ENCODE measurements at regions not wholly inside any gene's neighbourhood (a gene's known extent, or its start where the extent isn't known, plus 50 kb on each side); places are given as distances from the start of the nearest gene placed in this dataset.
A peak's percentile ranks its signal among the peaks of the same experiment; 100 is the strongest.

- TF ChIP-seq, protein P1, sequence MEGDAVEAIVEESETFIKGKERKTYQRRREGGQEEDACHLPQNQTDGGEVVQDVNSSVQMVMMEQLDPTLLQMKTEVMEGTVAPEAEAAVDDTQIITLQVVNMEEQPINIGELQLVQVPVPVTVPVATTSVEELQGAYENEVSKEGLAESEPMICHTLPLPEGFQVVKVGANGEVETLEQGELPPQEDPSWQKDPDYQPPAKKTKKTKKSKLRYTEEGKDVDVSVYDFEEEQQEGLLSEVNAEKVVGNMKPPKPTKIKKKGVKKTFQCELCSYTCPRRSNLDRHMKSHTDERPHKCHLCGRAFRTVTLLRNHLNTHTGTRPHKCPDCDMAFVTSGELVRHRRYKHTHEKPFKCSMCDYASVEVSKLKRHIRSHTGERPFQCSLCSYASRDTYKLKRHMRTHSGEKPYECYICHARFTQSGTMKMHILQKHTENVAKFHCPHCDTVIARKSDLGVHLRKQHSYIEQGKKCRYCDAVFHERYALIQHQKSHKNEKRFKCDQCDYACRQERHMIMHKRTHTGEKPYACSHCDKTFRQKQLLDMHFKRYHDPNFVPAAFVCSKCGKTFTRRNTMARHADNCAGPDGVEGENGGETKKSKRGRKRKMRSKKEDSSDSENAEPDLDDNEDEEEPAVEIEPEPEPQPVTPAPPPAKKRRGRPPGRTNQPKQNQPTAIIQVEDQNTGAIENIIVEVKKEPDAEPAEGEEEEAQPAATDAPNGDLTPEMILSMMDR (conservative IDR thresholded peaks at IDR 0.05; ENCODE audit: low read length) = no peak
- no peak overlapping the region for H3K4me3 ChIP-seq (ENCODE audit: low read length)
- peak; percentile 87 for DNase-seq (ENCODE audit: low read depth)
These were observed 126.7 kb upstream of the FOXF1 start for GRCh38 chr16:86383488-86384262.

DNA sequence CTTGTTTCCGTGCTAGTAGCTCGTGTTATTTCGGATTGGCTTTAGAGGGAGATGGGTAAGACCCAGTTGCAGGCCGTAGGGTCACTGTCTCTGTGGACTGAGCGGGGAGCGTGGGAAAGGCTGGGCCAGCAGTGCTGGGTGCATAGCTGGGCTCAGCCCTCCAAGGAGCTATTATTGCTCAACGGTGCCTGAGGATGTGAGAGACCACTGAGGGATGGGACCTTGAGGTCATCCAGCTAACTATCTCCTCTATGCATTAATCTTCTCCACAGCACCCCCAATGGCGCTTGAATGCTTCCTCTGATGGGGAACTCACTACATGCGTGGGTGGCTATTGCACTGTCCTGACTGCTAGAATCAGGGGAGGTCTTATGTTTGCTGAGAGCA lies 126.1 kb upstream of the FOXF1 start:
- DNase-seq (ENCODE audit: low read depth) = no peak
- H3K4me3 ChIP-seq (ENCODE audit: low read length) = no peak overlapping the region
- TF ChIP-seq, protein P1 (conservative IDR thresholded peaks at IDR 0.05; ENCODE audit: low read length) = no peak

DNA sequence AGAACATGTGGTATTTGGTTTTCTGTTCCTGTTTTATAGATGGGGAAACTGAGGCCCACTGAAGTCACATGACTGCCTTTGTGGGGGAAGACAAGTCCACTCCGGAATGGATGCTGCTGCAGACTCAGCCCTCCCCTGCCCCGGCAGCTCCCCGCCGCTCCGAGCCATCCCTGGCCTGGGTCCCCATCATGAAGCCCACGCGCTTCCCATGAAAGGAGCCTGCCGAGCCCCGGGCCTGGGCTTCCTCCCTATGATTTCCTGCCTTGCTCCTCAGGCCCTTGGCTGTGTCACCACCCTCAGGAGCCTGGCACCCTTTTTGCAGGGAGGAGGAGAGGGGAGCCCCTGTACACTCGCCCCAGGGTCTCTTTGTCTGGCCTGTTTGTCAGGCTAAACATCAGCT lies 125.3 kb upstream of the FOXF1 start:
- H3K4me3 ChIP-seq (ENCODE audit: low read length) = no peak overlapping the region
- TF ChIP-seq, protein P1 (conservative IDR thresholded peaks at IDR 0.05; ENCODE audit: low read length) = no peak
- no peak for DNase-seq (ENCODE audit: low read depth)

GRCh38 chr16:86387468-86388440 lies 122.6 kb upstream of the FOXF1 start:
- no peak overlapping the region for H3K4me3 ChIP-seq (ENCODE audit: low read length)
- peak; percentile 98 for DNase-seq (ENCODE audit: low read depth)
- TF ChIP-seq, protein P1 (conservative IDR thresholded peaks at IDR 0.05; ENCODE audit: low read length) = no peak

DNA sequence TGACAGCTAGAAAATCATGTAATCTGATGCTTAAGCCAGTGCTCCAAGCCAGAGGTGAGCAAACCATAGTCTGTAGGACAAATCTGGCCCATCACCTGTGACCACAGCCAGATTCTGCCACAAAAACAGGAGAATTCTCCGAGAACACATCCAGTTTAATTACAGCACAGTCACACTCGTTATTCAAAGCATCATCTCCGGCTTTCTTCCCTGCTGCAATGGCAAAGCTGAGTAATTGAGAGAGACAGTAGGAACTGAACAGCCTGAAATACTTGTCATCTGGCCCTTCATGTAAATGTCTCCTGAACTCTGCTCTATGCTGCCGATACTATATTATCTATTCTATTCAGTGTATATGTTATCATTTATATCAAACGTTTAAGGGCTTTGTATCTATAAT lies 121.4 kb upstream of the FOXF1 start:
- TF ChIP-seq, protein P1 (conservative IDR thresholded peaks at IDR 0.05; ENCODE audit: low read length) = no peak
- DNase-seq (ENCODE audit: low read depth) = no peak
- no peak overlapping the region for H3K4me3 ChIP-seq (ENCODE audit: low read length)

GRCh38 chr16:86389566-86390328 lies 120.6 kb upstream of the FOXF1 start:
- H3K4me3 ChIP-seq (ENCODE audit: low read length) = no peak overlapping the region
- DNase-seq (ENCODE audit: low read depth) = peak; percentile 65
- TF ChIP-seq, protein P1 (conservative IDR thresholded peaks at IDR 0.05; ENCODE audit: low read length) = no peak
